ENCODE measurements at regions not wholly inside any gene's neighbourhood (a gene's known extent, or its start where the extent isn't known, plus 50 kb on each side); places are given as distances from the start of the nearest gene placed in this dataset.

DNA sequence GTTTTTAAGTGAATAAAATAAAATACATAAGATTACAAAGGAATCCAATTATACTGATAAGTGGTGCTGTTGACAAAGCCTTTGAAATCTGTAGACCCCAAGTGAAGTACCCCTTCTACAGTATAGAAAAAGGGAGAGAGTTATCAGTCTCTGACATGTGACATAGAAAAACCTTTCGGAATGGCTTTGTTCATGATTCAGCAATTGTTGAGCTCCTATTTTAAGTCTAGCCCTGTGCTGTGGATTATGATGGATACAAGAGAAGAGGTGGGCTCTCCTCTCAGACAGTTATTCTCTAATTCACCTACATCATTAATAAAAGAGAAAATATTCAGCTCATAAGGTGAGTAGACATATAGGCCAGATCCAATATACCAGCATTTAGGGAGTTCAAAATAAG lies 53.3 kb upstream of the ITPKB start:
- Mint-ChIP-seq H3K36me3 (peaks cover 0 to 1% (median 0%) of the 10 kb centered on the region in 3 donors), H3K27ac (no peak overlapping the region), H3K9me3 (no peaks in the 10 kb centered on the region), H3K4me3 (no peak overlapping the region), H3K4me1 (peaks cover 3 to 18% (median 17%) of the 10 kb centered on the region in 3 donors), H3K27me3 (peaks cover 5 to 10% of the 10 kb centered on the region in 2 donors)
- no peak for DNase-seq
- ChIA-PET CTCF (no interaction called here), POLR2A (no interaction called here)
- no peaks in the 10 kb centered on the region for H3K9me3 ChIP-seq (ENCODE audit: low read length)
- H3K36me3 ChIP-seq (ENCODE audit: insufficient read depth, low read length) = no peaks in the 10 kb centered on the region
- H3K4me3 ChIP-seq (ENCODE audit: low read length) = no peak overlapping the region
- no peak overlapping the region for H3K27ac ChIP-seq (ENCODE audit: low read depth, low read length)
- peaks cover 4% of the 10 kb centered on the region for H3K4me1 ChIP-seq (ENCODE audit: insufficient read depth, low read length)
- H3K27me3 ChIP-seq (ENCODE audit: insufficient read depth, low read length, poor library complexity, severe bottlenecking) = no peaks in the 10 kb centered on the region

DNA sequence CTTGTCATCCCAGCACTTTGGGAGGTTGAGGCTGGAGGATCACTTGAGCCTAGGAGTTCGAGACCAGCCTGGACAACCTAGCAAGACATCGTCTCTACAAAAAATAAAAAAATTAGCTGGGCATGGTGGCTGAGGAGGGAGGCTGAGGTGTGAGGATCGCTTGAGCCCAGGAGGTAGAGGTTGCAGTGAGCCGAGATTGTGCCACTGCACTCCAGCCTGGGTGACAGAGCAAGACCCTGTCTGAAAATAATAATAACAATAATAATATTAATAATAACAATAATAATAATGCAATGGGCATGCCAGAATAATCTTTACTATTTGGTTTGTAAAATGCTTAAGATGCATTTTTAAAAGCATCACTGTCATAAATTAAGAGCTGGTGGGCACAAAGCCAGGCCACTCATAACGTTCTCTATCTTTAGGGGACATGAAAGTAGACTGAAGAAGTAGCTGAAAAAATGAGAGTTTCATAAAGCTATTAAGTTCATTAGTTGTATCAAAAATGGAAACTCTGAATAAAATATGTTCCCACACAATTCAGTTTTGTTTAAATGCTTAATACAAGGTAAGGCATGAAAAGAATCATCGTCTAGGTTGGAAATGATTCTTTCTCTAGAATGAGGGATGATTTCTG lies 51.6 kb upstream of the ITPKB start:
- no peak for DNase-seq
- Mint-ChIP-seq H3K27me3 (peaks cover 5 to 10% of the 10 kb centered on the region in 2 donors), H3K4me1 (peaks cover 0 to 10% (median 9%) of the 10 kb centered on the region in 3 donors), H3K27ac (no peak overlapping the region), H3K4me3 (no peak overlapping the region), H3K36me3 (peaks cover 0 to 1% (median 0%) of the 10 kb centered on the region in 3 donors), H3K9me3 (no peaks in the 10 kb centered on the region)
- Histone ChIP-seq H3K27ac (ENCODE audit: low read depth, low read length) (no peak overlapping the region), H3K9me3 (ENCODE audit: low read length) (no peaks in the 10 kb centered on the region), H3K4me3 (ENCODE audit: low read length) (no peak overlapping the region), H3K36me3 (ENCODE audit: insufficient read depth, low read length) (no peaks in the 10 kb centered on the region), H3K27me3 (ENCODE audit: insufficient read depth, low read length, poor library complexity, severe bottlenecking) (no peaks in the 10 kb centered on the region), H3K4me1 (ENCODE audit: insufficient read depth, low read length) (no peaks in the 10 kb centered on the region)
- ChIA-PET POLR2A (interaction anchor here (0.7 kb wide), 2 partner anchors 51 to 1069 kb away, joined by 3 to 4 read pairs; partner anchors contain the start of gene ITPKB), CTCF (no interaction called here)

DNA sequence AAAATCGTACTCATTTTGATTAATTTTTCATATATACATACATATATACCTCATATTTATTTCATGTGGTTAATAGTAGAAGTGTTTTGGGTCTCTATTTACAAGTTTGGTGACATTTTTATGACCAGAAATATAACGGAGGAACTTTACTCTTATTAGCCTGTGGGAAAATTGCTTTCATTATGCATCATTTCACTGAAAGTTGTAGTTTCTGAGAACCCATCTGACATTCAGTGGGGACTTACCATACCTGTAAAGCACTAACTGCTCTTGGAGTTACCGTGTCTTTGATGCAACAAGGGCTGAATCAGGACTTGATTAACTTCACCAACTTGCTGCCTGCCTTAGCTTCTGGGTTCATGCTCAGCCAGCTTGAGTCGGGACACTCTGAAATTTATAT lies 49.9 kb upstream of the ITPKB start:
- no peaks in the 10 kb centered on the region for H3K4me1 ChIP-seq (ENCODE audit: insufficient read depth, low read length)
- peaks cover 0 to 9% (median 5%) of the 10 kb centered on the region in 3 donors for H3K4me1 Mint-ChIP-seq
- H3K9me3 ChIP-seq (ENCODE audit: low read length) = no peaks in the 10 kb centered on the region
- ChIA-PET CTCF (no interaction called here), POLR2A (no interaction called here)
- no peaks in the 10 kb centered on the region for H3K36me3 ChIP-seq (ENCODE audit: insufficient read depth, low read length)
- no peak overlapping the region for H3K4me3 Mint-ChIP-seq
- H3K36me3 Mint-ChIP-seq = peaks cover 0 to 1% (median 0%) of the 10 kb centered on the region in 3 donors
- H3K27me3 Mint-ChIP-seq = peaks cover 5 to 10% of the 10 kb centered on the region in 2 donors
- H3K27ac Mint-ChIP-seq = no peak overlapping the region
- no peak overlapping the region for H3K27ac ChIP-seq (ENCODE audit: low read depth, low read length)
- no peaks in the 10 kb centered on the region for H3K9me3 Mint-ChIP-seq
- no peaks in the 10 kb centered on the region for H3K27me3 ChIP-seq (ENCODE audit: insufficient read depth, low read length, poor library complexity, severe bottlenecking)
- H3K4me3 ChIP-seq (ENCODE audit: low read length) = no peak overlapping the region
- no peak for DNase-seq
